ENCODE measurements at regions not wholly inside any gene's neighbourhood (a gene's known extent, or its start where the extent isn't known, plus 50 kb on each side); places are given as distances from the start of the nearest gene placed in this dataset.

- no peak for TF ChIP-seq EZH2 (IDR thresholded peaks at IDR 0.05; ENCODE audit: borderline replicate concordance, low read length)
- TF ChIP-seq, protein P1, sequence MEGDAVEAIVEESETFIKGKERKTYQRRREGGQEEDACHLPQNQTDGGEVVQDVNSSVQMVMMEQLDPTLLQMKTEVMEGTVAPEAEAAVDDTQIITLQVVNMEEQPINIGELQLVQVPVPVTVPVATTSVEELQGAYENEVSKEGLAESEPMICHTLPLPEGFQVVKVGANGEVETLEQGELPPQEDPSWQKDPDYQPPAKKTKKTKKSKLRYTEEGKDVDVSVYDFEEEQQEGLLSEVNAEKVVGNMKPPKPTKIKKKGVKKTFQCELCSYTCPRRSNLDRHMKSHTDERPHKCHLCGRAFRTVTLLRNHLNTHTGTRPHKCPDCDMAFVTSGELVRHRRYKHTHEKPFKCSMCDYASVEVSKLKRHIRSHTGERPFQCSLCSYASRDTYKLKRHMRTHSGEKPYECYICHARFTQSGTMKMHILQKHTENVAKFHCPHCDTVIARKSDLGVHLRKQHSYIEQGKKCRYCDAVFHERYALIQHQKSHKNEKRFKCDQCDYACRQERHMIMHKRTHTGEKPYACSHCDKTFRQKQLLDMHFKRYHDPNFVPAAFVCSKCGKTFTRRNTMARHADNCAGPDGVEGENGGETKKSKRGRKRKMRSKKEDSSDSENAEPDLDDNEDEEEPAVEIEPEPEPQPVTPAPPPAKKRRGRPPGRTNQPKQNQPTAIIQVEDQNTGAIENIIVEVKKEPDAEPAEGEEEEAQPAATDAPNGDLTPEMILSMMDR (IDR thresholded peaks at IDR 0.05; ENCODE audit: low read length): no peak
Measured at GRCh38 chr1:80799457-80799856, 1001.3 kb upstream of the ADGRL2 start.
